ENCODE measurements at regions not wholly inside any gene's neighbourhood (a gene's known extent, or its start where the extent isn't known, plus 50 kb on each side); places are given as distances from the start of the nearest gene placed in this dataset.

GRCh38 chr4:164509951-164510350 is 244.0 kb upstream of the SMIM31 start:
- no peak for TF ChIP-seq CTCF (conservative IDR thresholded peaks at IDR 0.05; ENCODE audit: control insufficient read depth, insufficient read depth, low read depth, low read length)
- H3K4me3 ChIP-seq (ENCODE audit: control insufficient read depth, low read depth, low read length) = no peak overlapping the region
- peak; percentile 2 for DNase-seq (ENCODE audit: low read depth)

DNA sequence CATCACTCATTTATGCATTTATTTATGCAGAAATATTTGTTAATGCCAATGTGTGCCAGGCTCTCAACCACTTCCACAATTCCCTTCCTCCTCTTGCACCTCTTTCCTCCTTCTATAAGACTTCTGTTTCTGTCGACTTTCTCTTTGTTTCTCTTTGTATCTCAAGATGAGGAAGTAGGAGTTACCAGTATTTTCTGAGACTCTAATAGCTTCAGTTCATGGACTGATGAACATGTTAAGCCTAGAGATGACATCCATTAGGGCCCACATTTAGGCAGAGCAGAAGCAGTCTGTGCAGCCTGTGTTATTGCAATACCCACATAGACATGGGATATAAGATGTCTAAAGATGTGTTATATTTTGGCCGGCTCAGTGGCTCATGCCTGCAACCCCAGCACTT is 241.8 kb upstream of the SMIM31 start:
- no peak overlapping the region for H3K4me3 ChIP-seq (ENCODE audit: control insufficient read depth, low read depth, low read length)
- DNase-seq (ENCODE audit: low read depth) = no peak
- TF ChIP-seq CTCF (conservative IDR thresholded peaks at IDR 0.05; ENCODE audit: control insufficient read depth, insufficient read depth, low read depth, low read length) = no peak

DNA sequence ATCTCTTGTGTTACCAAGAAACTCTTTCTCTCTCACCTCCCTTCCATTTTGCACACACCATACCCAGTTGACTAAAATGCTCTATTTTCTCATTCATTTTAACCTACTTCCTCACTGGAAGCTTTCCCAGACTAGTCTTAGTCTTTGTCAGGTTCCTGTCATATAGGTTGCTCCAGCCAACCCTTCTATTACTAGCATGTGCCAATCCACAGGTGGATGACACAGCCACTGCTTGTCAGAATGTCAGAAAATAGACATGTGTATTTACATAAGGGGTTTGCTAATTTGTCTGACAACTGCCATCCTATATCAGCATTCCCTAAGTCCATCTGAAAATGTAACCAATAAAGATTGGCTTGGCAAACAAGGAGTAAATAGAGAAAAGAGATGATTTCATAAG is 239.2 kb upstream of the SMIM31 start:
- H3K4me3 ChIP-seq (ENCODE audit: control insufficient read depth, low read depth, low read length) = no peak overlapping the region
- no peak for TF ChIP-seq CTCF (conservative IDR thresholded peaks at IDR 0.05; ENCODE audit: control insufficient read depth, insufficient read depth, low read depth, low read length)
- DNase-seq (ENCODE audit: low read depth) = no peak

DNA sequence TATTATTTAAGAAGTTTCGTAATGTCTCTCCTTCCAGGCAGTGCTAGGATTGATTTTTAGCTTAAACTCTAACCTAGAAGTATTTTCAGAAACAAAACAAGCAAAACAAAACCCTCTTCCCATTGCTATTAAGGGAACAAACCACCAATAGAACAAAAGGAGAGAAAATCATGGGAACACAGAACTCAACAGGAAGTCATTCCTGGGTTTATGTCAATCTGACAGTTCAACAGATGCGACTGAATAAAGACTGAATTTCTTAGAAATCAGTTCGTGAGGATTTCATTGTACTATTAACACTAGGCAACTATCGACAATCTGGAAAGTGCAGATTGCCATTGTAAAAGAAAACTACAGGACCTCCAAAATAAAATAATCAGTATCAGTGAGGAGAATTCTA is 229.1 kb upstream of the SMIM31 start:
- no peak overlapping the region for H3K4me3 ChIP-seq (ENCODE audit: control insufficient read depth, low read depth, low read length)
- TF ChIP-seq CTCF (conservative IDR thresholded peaks at IDR 0.05; ENCODE audit: control insufficient read depth, insufficient read depth, low read depth, low read length) = no peak
- DNase-seq (ENCODE audit: low read depth) = no peak

DNA sequence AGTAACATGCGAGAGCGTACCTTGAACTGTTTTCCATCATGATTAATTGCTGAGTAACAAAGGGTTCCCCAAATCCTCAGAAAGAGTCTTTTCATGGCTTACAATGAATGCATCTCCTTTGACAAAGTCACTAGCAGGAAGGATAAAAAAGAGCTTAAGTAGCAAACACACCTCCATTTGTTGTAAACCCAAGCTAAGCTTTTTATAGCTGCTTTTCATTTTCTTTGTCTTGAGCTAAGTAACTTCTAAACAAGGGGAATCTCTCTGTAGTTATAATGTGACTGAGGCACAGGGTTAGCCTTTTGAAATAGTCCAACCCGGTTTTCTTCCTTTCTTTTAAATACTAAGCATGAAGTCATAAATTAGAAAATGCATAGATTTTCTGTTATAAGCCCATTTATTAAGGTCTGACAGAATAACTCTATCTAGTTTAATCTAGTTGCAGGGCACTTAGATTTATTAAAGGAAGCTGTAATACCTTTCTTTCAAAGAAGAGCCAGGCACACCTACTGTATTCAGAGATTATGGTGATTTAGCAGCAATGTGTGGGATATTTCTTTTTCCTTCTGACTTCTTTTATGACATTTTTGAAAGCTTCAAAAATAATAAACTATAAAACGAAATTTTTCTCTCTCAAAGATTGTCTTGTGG is 226.9 kb upstream of the SMIM31 start:
- H3K4me3 ChIP-seq (ENCODE audit: control insufficient read depth, low read depth, low read length) = no peak overlapping the region
- TF ChIP-seq CTCF (conservative IDR thresholded peaks at IDR 0.05; ENCODE audit: control insufficient read depth, insufficient read depth, low read depth, low read length) = no peak
- DNase-seq (ENCODE audit: low read depth) = no peak

GRCh38 chr4:164529058-164529457 is 224.9 kb upstream of the SMIM31 start:
- TF ChIP-seq CTCF (conservative IDR thresholded peaks at IDR 0.05; ENCODE audit: control insufficient read depth, insufficient read depth, low read depth, low read length) = no peak
- DNase-seq (ENCODE audit: low read depth) = no peak
- H3K4me3 ChIP-seq (ENCODE audit: control insufficient read depth, low read depth, low read length) = no peak overlapping the region

DNA sequence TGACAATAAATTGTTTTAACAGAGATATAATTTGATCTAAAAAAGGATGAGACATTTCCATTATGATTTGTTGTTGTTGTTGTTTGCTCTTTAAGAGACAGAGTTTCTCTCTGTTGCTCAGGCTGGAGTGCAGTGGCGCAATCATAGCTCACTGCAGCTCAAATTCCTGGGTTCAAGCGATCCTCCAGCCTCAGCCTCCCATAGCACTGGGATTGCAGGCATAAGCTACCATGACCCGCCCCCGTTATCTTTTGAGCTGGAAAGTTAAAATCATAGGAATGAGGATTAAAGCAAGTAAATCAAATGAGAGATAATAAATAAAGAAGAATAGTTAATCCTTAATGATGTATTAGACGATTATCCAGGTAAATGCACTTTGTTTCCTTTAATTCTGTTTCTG is 224.4 kb upstream of the SMIM31 start:
- H3K4me3 ChIP-seq (ENCODE audit: control insufficient read depth, low read depth, low read length) = no peak overlapping the region
- TF ChIP-seq CTCF (conservative IDR thresholded peaks at IDR 0.05; ENCODE audit: control insufficient read depth, insufficient read depth, low read depth, low read length) = no peak
- DNase-seq (ENCODE audit: low read depth) = no peak

All from fibroblast of mammary gland (primary cell).